Activated naive CD4-positive, alpha-beta T cell treated with anti-CD3 and anti-CD28 coated beads for 36 hours (primary cell): ENCODE measurements at regions not wholly inside any gene's neighbourhood (a gene's known extent, or its start where the extent isn't known, plus 50 kb on each side); places are given as distances from the start of the nearest gene placed in this dataset.
A peak's percentile ranks its signal among the peaks of the same experiment; 100 is the strongest.

Source experiments
- CTCF ChIA-PET: fragments of 350-600 bp; sonication (Branson Sonifier 250); formaldehyde crosslinking; loops from one replicate; lab custom pipeline; 2021; ENCODE audit warnings: antibody characterized with exemption; lab: Charles Lee
- DNase-seq: peaks from one replicate; pipeline ENCODE4 v3.0.0-alpha.2; 2020
- H3K27ac Mint-ChIP-seq: one replicate; pipeline ENCODE4 v1.8.0; 2021; ENCODE audit warnings: mild to moderate bottlenecking, mixed read lengths
- H3K27me3 Mint-ChIP-seq: one replicate; pipeline ENCODE4 v1.8.0; 2021; ENCODE audit warnings: low read depth, mixed read lengths
- H3K36me3 Mint-ChIP-seq: one replicate; pipeline ENCODE4 v1.8.0; 2021; ENCODE audit warnings: low read depth, mixed read lengths
- H3K4me1 Mint-ChIP-seq: one replicate; pipeline ENCODE4 v1.8.0; 2021; ENCODE audit warnings: low read depth, mixed read lengths
- H3K4me3 Mint-ChIP-seq: one replicate; pipeline ENCODE4 v1.8.0; 2021; ENCODE audit warnings: mild to moderate bottlenecking, moderate library complexity, mixed read lengths
- H3K9me3 Mint-ChIP-seq: one replicate; pipeline ENCODE4 v1.8.0; 2021; ENCODE audit warnings: mixed read lengths
- intact Hi-C: fragments of 100-400 bp; cut with micrococcal nuclease; formaldehyde crosslinking; loops from one replicate; pipeline ENCODE4 v1.15.1; 2023

GRCh38 chr6:134651519-134651918 lies 298.4 kb downstream of the ALDH8A1 start:
- CTCF ChIA-PET: interaction anchor here (1.3 kb wide), 1 partner anchor 495 kb away, joined by 5 read pairs; no protein-coding TSS in a partner anchor
- Mint-ChIP-seq H3K9me3 (no peaks in the 10 kb centered on the region), H3K4me3 (no peak overlapping the region), H3K27ac (no peak overlapping the region), H3K36me3 (no peaks in the 10 kb centered on the region), H3K27me3 (no peaks in the 10 kb centered on the region), H3K4me1 (no peaks in the 10 kb centered on the region)
- intact Hi-C loops: no loop called here
- no peak for DNase-seq

- DNase-seq: no peak
- no peaks in the 10 kb centered on the region for H3K36me3 Mint-ChIP-seq
- H3K4me3 Mint-ChIP-seq: no peak overlapping the region
- intact Hi-C loops: no loop called here
- no peak overlapping the region for H3K27ac Mint-ChIP-seq
- H3K27me3 Mint-ChIP-seq: no peaks in the 10 kb centered on the region
- no peaks in the 10 kb centered on the region for H3K4me1 Mint-ChIP-seq
- CTCF ChIA-PET: no interaction called here
- no peaks in the 10 kb centered on the region for H3K9me3 Mint-ChIP-seq
Observed at GRCh38 chr6:134647861-134648260, 302.0 kb downstream of the ALDH8A1 start.

- Mint-ChIP-seq H3K27me3 (no peaks in the 10 kb centered on the region), H3K27ac (no peak overlapping the region), H3K36me3 (no peaks in the 10 kb centered on the region), H3K4me1 (peaks cover 21% of the 10 kb centered on the region), H3K4me3 (no peak overlapping the region), H3K9me3 (no peaks in the 10 kb centered on the region)
- CTCF ChIA-PET: interaction anchor here (1.3 kb wide), 1 partner anchor 181 kb away, joined by 3 read pairs; no protein-coding TSS in a partner anchor
- no peak for DNase-seq
- intact Hi-C loops: loop anchor here (5.0 kb wide), 1 partner anchor 299 kb away; no protein-coding TSS in a partner anchor
Observed at GRCh38 chr6:134642819-134643218, 307.1 kb downstream of the ALDH8A1 start.

GRCh38 chr6:134642279-134642678 lies 307.6 kb downstream of the ALDH8A1 start:
- intact Hi-C loops: loop anchor here (5.0 kb wide), 1 partner anchor 300 kb away; no protein-coding TSS in a partner anchor
- Mint-ChIP-seq H3K4me1 (peaks cover 26% of the 10 kb centered on the region), H3K27me3 (no peaks in the 10 kb centered on the region), H3K9me3 (no peaks in the 10 kb centered on the region), H3K36me3 (no peaks in the 10 kb centered on the region), H3K27ac (no peak overlapping the region), H3K4me3 (no peak overlapping the region)
- no peak for DNase-seq
- CTCF ChIA-PET: interaction anchor here (1.2 to 2.5 kb wide), 4 partner anchors 298 to 518 kb away, joined by 5 to 27 read pairs (median 21); no protein-coding TSS in a partner anchor

- DNase-seq: peak; percentile 91
- peak overlapping the region; percentile 57 for H3K27ac Mint-ChIP-seq
- no peak overlapping the region for H3K4me3 Mint-ChIP-seq
- intact Hi-C loops: loop anchor here (1.0 to 5.0 kb wide), 12 partner anchors 182 to 517 kb away; no protein-coding TSS in a partner anchor
- CTCF ChIA-PET: interaction anchor here (0.6 to 2.7 kb wide), 46 partner anchors 9 to 531 kb away, joined by 3 to 27 read pairs (median 3); no protein-coding TSS in a partner anchor
- H3K36me3 Mint-ChIP-seq: no peaks in the 10 kb centered on the region
- H3K4me1 Mint-ChIP-seq: peaks cover 34% of the 10 kb centered on the region
- no peaks in the 10 kb centered on the region for H3K9me3 Mint-ChIP-seq
- H3K27me3 Mint-ChIP-seq: no peaks in the 10 kb centered on the region
Observed at GRCh38 chr6:134640975-134641429, 308.9 kb downstream of the ALDH8A1 start.

GRCh38 chr6:134640229-134640628 lies 309.7 kb downstream of the ALDH8A1 start:
- H3K4me1 Mint-ChIP-seq: peaks cover 39% of the 10 kb centered on the region
- H3K27me3 Mint-ChIP-seq: no peaks in the 10 kb centered on the region
- no peaks in the 10 kb centered on the region for H3K9me3 Mint-ChIP-seq
- no peak for DNase-seq
- CTCF ChIA-PET: interaction anchor here (0.6 to 2.7 kb wide), 42 partner anchors 8 to 517 kb away, joined by 3 to 27 read pairs (median 3); no protein-coding TSS in a partner anchor
- intact Hi-C loops: loop anchor here (5.0 kb wide), 1 partner anchor 302 kb away; no protein-coding TSS in a partner anchor
- no peak overlapping the region for H3K27ac Mint-ChIP-seq
- no peak overlapping the region for H3K4me3 Mint-ChIP-seq
- no peaks in the 10 kb centered on the region for H3K36me3 Mint-ChIP-seq

- Mint-ChIP-seq H3K4me1 (peaks cover 43% of the 10 kb centered on the region), H3K9me3 (no peaks in the 10 kb centered on the region), H3K27ac (no peak overlapping the region), H3K36me3 (no peaks in the 10 kb centered on the region), H3K4me3 (no peak overlapping the region), H3K27me3 (no peaks in the 10 kb centered on the region)
- DNase-seq: no peak
- CTCF ChIA-PET: interaction anchor here (1.0 to 2.3 kb wide), 4 partner anchors 10 to 482 kb away, joined by 4 to 14 read pairs (median 5); no protein-coding TSS in a partner anchor
- intact Hi-C loops: loop anchor here (5.0 kb wide), 1 partner anchor 116 kb away; no protein-coding TSS in a partner anchor
Observed at GRCh38 chr6:134637847-134638437, 312.0 kb downstream of the ALDH8A1 start.

GRCh38 chr6:134637282-134637681 lies 312.6 kb downstream of the ALDH8A1 start:
- no peak for DNase-seq
- H3K36me3 Mint-ChIP-seq: no peaks in the 10 kb centered on the region
- intact Hi-C loops: loop anchor here (5.0 kb wide), 1 partner anchor 115 kb away; no protein-coding TSS in a partner anchor
- H3K9me3 Mint-ChIP-seq: no peaks in the 10 kb centered on the region
- peaks cover 46% of the 10 kb centered on the region for H3K4me1 Mint-ChIP-seq
- CTCF ChIA-PET: interaction anchor here (0.6 to 1.6 kb wide), 5 partner anchors 16 to 481 kb away, joined by 3 to 6 read pairs (median 3); no protein-coding TSS in a partner anchor
- no peak overlapping the region for H3K27ac Mint-ChIP-seq
- H3K4me3 Mint-ChIP-seq: no peak overlapping the region
- no peaks in the 10 kb centered on the region for H3K27me3 Mint-ChIP-seq

- intact Hi-C loops: loop anchor here (5.0 kb wide), 1 partner anchor 114 kb away; no protein-coding TSS in a partner anchor
- CTCF ChIA-PET: interaction anchor here (1.0 to 1.6 kb wide), 4 partner anchors 15 to 480 kb away, joined by 3 to 6 read pairs (median 4); no protein-coding TSS in a partner anchor
- Mint-ChIP-seq H3K36me3 (no peaks in the 10 kb centered on the region), H3K27me3 (no peaks in the 10 kb centered on the region), H3K9me3 (no peaks in the 10 kb centered on the region), H3K4me3 (no peak overlapping the region), H3K27ac (no peak overlapping the region), H3K4me1 (peaks cover 47% of the 10 kb centered on the region)
- DNase-seq: peak; percentile 52
Observed at GRCh38 chr6:134636186-134636799, 313.6 kb downstream of the ALDH8A1 start.

GRCh38 chr6:134634966-134635365 lies 314.9 kb downstream of the ALDH8A1 start:
- no peaks in the 10 kb centered on the region for H3K27me3 Mint-ChIP-seq
- H3K36me3 Mint-ChIP-seq: no peaks in the 10 kb centered on the region
- intact Hi-C loops: loop anchor here (5.0 kb wide), 1 partner anchor 113 kb away; no protein-coding TSS in a partner anchor
- peaks cover 36% of the 10 kb centered on the region for H3K4me1 Mint-ChIP-seq
- no peak overlapping the region for H3K27ac Mint-ChIP-seq
- no peak for DNase-seq
- H3K4me3 Mint-ChIP-seq: no peak overlapping the region
- CTCF ChIA-PET: interaction anchor here (0.7 to 1.2 kb wide), 2 partner anchors 306 to 479 kb away, joined by 3 read pairs; no protein-coding TSS in a partner anchor
- no peaks in the 10 kb centered on the region for H3K9me3 Mint-ChIP-seq

- intact Hi-C loops: no loop called here
- Mint-ChIP-seq H3K27ac (no peak overlapping the region), H3K4me1 (peaks cover 36% of the 10 kb centered on the region), H3K36me3 (no peaks in the 10 kb centered on the region), H3K27me3 (no peaks in the 10 kb centered on the region), H3K9me3 (no peaks in the 10 kb centered on the region), H3K4me3 (no peak overlapping the region)
- CTCF ChIA-PET: interaction anchor here (1.2 kb wide), 1 partner anchor 306 kb away, joined by 3 read pairs; no protein-coding TSS in a partner anchor
- DNase-seq: no peak
Observed at GRCh38 chr6:134634466-134634865, 315.4 kb downstream of the ALDH8A1 start.
